ENCODE measurements at regions not wholly inside any gene's neighbourhood (a gene's known extent, or its start where the extent isn't known, plus 50 kb on each side); places are given as distances from the start of the nearest gene placed in this dataset.

DNA sequence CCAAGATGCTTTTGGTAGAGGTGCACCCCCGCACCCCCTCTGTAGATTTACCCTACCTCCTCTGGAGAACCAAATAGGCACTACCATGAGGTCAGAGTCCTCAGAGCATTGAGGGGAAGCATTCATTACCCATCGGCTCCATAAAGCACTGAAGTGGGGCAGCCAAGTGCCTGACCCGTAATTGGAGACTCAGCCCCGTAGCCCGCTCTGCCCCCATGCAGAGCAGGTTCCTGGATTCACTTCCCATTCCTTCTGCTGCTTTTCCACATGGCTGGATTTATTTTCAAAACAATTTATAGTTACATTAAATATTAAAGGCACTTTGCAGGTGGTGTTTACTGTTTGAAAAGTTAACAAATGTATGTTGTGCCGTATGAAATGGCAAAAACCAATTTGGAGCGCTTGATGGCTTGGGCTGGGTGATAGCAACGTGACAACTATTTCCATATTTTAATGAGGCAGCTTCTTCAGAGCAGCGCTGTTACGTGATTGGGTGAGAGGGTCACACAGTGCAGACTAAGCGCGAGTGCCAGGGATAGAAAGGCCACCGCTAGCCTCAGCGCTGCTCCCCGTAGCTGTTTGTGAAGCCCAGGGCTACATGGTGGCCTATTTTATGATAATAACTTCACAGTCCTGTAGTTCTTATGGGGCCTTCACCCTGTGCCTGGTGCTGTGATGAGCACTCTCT is 373.8 kb upstream of the PROK2 start:
- DNase-seq (ENCODE audit: low spot score): no peak

DNA sequence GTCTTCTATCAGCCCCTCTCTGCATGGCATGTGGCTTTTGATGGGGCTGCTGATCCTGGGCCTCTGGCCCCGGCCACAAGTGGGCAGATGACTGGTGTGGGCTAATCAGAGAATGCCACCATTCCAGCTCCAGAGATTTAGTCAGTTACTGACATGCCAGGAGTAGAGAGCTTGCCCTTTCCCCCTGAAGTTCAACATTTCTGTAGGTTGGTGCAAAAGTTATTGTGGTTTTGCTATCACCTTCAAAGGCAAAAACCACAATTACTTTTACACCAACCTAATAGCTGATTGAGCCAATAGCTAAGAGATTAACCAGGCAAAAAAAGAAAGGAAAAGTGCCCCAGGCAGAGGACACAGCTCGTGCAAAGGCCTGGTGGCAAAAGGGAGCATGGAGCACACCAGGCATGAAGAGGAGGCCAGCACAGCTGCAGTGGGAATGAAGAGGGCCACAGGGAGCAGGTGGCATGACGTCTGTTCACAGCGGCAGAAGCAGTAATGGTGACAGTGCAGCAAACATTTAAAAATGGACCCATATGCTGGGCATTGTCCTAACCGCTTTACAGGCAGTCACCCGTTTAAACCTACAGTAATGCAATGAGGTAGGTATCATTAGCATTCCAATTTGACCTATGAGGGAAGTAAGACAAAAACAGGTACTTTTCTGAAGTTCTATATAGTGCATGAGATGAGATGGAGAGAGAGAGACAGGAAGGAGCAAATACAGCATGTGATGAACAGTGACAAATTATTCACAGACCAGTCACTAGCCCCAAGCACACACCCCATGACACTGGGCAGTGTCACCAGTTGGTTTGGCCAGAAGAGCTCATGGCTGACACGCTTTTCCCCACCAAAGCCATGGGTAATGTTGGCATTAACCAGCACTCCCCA is 373.0 kb upstream of the PROK2 start:
- no peak for DNase-seq (ENCODE audit: low spot score)

DNA sequence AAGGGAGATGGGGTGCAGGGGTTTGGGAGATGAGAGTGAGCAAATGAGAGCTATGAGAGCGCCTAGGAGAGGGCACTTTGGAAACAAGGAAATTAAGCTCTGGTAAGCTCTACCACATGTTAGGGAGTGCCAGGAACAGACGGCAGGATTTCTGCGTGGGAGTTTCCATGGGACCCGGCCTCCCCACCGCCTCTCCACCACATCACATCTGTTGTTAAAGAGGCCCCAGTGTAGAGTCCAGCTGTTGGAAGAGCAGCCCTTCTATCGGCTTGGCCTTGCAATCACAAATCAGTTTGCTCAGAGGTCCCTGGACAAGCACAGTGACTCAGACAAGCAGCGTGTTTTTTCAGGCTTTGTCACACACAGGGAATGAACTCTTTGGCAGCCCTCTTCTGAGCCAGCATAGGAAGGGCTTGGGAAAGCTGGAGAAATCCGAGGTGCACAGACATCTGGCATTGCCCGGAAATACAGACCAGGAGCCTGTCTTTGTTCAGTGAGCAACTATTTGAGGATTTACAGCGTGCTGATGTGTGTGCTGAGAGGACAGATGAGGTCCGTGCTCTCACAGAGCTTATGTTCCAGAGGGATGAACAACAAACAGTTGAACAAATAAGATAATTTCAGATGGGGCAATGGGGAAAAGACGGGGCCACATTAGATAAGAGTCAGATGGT is 370.6 kb upstream of the PROK2 start:
- peak; percentile 63 for DNase-seq (ENCODE audit: low spot score)

DNA sequence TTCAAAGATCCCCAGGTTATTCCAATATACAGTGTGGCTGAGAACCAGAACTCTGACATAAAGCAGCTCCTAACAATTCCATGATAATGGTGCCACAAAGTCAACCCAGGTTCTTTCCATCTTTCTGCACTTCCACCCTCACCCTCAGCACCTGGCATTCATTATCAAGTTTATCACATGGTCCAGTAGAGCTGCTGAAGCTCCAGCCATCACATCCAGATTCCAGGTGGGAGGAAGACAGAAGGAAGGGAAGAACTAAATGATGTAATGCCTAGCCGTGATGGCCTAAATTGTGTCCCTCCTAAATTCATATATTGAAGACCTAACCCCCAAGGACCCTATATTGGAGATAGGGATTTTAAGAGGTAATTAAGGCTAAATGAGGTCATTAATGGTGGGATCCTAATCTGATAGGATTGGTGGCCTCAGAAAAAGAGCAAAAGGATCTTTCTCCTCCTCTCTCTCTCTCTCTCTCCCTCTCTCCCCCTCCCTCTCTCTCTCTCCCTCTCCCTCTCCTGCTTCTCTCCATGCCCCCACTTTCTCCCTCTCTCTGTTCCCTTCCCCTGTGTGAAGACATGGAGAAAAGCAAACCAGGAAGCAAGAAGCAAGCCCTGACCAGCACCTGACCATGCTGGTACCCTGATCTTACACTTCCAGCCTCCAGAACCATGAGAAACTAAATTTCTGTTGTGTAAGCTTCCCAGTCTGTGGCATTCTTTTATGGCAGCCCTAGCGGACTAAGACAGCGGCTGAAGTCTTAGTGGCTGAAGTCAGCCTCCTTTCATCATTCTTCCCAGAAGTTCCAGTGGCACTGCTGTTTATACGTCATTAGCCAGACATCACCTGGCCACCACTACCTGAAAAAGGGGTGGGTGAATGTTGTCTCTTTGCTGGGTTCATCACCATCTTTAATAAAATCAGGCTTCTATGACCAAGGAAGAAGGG is 369.7 kb upstream of the PROK2 start:
- no peak for DNase-seq (ENCODE audit: low spot score)

DNA sequence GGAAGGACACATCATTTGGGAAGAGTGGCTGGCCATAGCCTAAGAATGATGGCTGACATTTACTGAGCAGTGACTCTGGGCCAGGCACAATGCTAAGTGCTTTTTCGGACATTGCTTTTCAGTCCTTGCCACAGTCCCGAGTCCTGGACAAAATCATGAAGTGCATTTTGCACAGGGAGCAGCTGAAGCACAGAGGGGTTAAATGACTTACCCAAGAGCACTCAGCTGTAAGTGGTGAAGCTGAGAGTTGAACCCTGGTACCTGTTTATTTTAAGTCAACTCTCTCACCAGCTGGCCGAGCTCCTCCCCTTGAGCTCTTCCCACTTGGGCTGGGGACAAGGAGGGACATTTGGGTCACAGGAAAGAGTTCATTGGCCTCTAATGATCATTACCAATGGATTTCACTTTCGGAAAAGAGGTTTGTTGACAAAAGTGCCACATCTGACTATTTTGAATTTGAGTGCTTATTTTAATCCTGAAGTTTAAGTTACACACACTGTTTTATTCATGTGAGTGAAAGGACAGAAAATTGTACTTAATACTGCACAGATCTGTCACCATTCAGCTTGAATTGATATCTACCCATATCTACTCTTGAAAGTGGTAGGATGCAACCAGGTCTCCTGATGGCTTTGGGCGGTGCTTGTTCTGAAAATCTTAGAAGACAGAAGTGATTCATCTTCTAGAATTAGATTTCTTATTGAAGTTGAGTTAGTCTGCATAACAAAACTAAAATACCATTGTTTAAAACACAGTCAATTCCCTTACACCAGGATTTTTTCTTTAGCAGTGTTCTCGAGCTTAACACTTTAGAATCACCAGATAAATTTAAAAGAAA is 368.7 kb upstream of the PROK2 start:
- no peak for DNase-seq (ENCODE audit: low spot score)

DNA sequence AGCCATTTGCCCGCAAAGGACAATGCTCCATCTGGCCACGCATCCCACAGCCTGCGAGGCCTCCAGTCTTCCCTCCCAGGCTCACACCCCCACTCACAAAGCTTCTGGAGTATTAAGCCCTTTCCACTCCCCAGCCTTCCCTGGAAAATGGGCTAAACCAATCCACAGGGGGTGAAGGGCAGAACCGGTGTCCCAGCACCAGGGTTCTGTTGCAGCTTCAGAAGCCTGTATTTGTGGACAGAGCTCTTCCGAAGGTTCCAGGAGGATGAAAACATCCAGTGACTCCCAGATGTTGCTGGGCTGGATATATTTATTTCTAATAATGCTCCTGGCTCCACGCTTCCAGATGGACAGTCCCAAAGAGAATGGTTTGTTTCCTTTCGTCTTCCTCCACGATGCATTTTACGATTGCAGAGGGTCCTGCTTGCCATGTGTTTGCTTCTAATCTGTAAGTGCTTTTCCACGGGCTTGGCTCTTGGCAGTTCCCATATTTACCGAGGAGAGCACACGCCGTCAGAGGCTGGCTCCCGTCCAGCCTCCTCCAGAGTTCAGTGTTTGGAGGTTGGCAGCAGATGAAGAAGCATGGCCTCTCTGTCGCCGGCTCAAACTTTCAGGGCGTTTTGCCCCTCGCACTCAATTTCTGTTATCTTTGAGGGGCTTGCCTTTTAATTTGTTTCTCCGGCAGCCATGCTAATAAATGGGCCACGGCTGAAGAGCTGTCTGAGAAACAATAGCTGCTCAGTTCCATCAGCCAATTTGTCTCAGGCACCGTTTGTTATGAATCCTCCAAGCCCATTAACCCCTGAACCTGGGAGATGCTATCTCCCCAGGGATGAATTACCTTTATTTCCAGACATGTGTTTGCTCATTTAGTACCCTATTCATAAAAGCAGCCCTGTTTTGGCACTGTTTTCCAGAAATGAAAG is 367.9 kb upstream of the PROK2 start:
- DNase-seq (ENCODE audit: low spot score): peak; percentile 50

DNA sequence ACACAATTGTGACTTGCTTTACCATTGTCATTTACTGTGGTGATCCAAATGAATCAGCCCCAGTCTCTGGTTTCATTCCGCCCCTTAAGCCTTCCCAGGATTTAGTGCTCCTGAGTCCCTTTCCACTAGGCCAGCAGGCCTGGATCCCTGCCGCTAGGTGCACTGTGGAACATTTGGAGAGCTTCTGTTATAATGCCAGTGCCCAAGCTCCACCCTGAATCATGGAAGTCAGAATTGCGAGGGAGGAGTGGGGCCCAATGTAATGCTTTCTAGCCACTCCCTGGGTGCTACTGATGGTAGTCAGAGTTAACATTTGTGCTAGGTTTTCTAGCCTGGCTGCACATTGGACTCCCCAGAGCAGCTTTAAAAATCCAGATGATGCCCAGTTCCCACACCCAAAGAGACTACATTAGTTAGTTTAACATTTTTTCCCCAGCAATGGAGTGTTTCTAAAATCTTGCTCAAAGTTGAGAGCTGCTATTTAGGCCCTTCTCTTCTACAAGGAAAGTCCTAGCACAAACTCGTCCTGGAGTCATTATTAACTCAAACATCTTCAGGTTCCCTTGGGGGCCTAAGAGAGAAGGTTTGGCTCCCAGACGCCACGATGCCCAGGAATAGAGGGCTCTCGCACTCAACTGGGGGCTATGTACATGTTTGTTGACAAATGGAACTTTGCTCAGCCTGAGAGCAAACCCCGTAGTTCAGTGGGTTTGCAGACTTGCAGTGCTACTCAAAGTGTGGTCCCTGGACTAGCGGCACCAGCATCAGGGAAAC is 366.7 kb upstream of the PROK2 start:
- DNase-seq (ENCODE audit: low spot score): no peak

DNA sequence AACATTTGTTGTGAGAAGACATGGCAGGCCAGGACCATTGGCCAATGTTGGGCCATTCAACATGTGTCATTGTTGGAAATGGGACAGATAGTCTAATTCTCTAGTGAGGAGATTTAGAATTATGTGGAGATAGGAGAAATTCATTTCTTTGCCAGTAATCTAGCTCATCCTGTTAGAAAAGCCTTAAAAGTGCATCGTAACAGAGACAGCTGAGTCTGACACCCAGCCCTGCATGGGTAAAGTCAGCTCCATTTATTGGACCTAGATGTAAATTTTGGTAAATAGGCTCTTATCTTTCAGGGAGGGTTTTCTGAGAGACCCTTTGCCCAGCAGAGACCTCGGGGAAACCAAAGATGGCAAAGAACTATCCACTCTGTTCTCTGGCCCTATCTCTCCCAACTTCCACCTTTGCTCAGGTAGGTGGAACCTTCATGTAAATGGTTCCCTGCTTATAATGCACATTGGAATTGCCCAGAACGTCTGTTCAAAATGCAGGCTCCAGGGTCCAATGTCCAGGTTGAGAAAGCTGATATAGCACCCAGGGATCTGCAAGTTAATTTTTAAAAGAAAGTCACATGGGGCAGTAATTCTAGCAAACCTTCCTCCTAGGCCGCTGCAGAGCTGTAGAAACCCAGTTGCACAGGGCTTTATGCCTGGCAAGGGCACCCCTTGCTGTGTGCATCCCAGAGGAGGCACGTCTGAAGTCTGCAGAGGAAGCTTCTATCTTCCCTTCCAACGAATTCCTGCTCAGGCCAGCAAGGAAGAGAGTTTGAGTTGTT is 365.9 kb upstream of the PROK2 start:
- DNase-seq (ENCODE audit: low spot score): no peak

DNA sequence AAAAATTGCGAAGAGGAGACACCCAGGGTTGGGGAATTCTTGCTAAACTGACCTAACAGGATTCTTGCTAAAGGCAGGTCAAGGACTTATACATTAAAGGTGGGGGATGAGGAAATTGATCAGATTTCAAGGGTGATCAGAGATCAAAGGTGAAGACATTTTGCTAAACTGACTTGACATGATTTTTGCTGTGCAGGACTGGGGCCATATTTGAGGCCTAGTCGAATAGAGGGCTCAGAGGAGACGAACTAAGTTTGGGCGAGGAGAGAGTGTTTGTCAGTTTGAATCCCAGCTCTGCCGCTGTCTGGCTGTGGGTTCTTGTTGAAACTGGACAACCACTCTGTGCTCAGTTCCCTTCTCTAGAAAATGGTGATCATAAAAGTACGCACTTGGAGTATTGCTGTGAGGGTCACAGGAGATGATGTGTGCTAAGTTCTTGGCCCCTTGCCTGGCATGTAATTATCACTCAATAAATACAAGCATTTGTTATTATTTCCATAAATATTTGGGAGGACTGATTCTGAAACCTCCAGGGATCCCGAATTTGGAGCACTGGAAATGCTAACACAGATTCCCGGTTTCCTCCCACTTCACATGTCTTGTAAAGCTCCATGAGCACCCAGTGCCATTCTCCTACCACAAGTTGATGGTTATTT is 364.8 kb upstream of the PROK2 start:
- DNase-seq (ENCODE audit: low spot score): no peak

DNA sequence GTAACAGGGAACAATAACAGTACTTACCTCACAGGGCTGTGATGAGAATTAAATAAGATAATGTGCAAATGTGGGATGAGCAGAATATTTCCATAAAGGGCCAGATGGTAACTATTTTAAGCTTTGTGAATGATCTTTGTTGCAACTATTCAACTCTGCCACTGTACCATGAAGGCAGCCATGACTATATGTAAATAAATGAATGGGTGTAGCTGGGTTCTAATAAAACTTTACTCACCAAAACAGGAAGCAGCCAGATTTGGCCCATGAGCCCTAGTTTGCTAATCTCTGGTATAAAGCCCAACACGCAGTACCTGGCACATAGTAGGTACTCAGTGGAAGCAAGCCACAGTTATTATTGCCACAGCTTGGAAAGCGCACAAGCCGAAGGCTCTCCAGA is 362.7 kb upstream of the PROK2 start:
- no peak for DNase-seq (ENCODE audit: low spot score)

DNA sequence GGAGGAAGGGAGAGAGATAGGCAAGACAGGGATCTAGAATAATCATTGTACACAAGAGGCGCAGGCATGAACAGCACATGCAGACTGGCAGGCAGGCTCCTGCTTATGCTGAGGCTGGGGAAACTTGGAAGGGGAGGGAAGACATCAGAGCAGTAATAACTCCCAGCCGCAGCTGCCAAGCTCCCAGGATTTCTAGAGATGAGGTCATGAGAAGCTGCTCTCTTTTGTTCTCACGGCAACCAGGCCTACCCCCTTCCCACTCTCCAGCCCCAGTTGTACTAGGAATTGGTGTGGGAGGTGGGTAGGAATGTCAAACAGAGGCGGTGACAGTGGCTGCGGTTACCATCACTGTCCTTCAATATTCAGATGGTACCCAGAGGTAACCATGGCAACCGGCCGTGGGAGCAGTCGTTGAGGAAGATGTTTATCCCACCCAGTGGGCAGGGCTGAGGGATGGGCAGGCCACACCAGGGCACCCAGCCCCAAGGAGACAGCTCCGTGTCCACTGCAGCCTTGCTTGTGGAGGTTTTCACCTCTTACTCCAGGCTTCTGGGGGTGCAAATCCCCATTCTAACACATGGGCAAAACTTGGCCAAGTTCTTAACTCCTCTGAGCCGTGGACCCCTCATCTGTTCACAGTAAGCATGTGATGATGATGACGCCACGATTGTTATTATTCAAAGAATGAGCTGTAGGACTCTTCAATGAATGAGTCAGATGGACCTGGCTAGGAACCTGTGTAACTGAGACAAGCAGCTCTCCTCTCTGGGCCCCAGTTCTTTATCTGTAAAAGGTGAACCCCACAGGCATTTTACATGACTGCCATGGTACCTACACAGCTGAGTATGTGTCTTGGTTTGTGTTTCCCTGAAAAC is 360.8 kb upstream of the PROK2 start:
- DNase-seq (ENCODE audit: low spot score): no peak

DNA sequence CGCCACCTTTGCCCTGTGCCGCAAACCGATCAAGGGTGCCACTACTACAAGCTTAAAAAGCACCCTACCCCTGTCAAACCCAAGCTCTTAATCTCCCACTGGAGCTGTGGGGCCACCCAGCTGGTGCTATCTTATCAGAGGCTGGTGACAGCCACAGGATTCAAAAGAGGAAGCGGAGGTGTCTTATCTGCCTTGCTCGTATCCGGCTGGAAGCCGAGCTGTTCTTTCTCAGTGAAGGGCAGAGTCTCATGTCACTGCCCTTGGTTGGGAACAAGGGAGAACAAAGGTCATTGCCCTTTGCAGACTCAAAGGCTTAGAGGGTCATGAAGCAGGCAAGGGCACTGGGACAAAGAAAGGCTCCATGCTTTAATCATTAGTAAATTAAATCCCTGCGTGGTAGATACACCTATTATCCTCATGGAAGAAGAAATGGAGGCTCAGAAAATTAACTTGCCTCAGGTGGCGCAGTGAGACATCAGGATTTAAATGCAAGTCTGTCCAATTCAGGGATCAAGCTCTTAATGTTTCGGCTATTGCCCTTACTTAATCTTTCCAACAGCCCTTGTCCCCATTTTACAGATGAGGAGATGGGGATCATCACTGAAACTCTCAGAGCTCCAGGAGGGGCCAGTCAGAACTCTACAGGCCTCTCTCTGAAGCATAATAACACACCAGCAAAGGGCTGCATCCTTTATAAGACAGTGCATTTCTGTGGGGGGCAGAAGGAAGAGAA is 360.0 kb upstream of the PROK2 start:
- no peak for DNase-seq (ENCODE audit: low spot score)

DNA sequence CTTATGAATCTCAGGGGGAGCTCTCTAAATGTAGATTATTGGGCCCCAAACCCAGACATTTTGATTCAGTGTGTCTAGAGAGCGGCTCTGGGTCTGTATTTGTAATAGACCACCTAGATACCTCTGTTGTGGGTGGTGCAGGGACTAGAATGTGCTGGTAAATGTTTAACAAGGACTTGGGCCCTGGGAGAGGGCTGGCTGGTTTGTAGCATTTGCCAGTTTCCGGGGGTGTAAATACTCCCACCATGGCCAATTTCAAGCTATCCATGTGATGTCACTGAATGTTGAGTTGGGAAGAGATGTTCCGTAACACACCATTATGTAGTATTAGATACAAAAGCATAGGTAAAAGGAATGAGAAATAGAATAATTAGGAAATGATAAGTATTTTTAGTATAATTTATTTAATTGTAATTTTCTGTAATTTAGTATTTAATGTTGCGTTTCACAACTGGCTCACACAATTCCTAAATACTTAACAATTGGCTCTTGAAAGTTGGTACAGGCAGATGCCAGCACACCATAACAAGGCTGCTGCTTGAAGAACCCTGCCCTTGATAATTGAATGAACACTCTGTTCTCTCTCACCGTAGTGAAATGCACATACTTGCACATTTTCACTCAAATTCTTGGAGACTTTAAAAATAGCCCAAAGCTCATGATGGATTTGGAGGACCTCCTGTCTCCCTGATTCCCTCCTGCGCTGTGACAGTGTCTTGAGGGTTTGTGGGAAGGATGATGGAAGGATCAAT is 359.2 kb upstream of the PROK2 start:
- DNase-seq (ENCODE audit: low spot score): no peak

DNA sequence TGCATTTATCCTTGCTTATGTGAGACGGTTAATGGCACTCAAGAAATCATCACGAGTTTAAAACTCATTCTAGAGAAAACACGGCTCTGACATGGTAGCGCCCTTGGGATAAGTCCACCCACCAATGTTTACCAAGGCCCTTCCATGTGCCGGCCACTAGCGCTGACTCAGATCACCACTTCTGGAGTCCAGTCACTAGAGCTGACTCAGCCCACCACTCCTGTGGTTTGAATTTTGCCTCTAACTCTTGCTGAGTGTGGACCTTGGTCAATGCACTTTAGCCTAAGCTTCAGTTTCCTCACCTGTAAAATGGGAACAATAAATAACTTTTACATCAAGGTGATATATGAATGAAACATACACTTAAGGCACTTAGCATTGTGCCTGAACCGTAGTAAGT is 358.4 kb upstream of the PROK2 start:
- peak; percentile 19 for DNase-seq (ENCODE audit: low spot score)

DNA sequence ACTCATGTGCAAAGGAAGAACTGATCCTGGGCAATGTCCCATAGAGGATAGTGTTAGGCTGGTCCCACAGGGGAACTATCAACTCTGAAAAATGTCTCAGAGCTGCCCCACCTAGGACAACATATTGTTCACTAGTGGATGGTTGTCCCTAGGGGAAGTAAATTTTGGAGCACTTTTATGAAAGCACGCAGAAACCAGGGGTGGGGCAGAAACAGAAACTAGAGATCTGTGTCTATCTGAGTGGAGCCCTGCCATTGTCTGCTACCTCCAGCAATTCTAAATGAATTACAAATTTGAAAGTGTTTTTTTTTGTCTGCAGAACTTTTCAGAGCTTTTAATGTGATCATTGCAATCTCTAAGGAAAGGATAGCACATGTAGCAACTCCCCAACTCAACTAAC is 357.1 kb upstream of the PROK2 start:
- DNase-seq (ENCODE audit: low spot score): no peak

All from H4 (cell line).